ENCODE measurements at regions not wholly inside any gene's neighbourhood (a gene's known extent, or its start where the extent isn't known, plus 50 kb on each side); places are given as distances from the start of the nearest gene placed in this dataset.
A peak's percentile ranks its signal among the peaks of the same experiment; 100 is the strongest.

GRCh38 chr12:111298582-111299436 lies 70.1 kb downstream of the PHETA1 start:
- POLR2A ChIA-PET, result no interaction called here
- DNase-seq (ENCODE audit: low read depth), result no peak
- no peak overlapping the region for H3K4me3 ChIP-seq (ENCODE audit: low read depth, low read length)
- CTCF ChIA-PET, result interaction anchor here (0.5 to 4.2 kb wide), 19 partner anchors 8 to 411 kb away, joined by 3 to 26 read pairs (median 3); partner anchors contain the start of gene MYL2
- H3K27me3 ChIP-seq (ENCODE audit: control insufficient read depth, insufficient read depth, low read length), result no peaks in the 10 kb centered on the region
- H3K36me3 ChIP-seq (ENCODE audit: control insufficient read depth, insufficient read depth, low read length), result no peaks in the 10 kb centered on the region
- peak; percentile 90 for TF ChIP-seq CTCF (IDR thresholded peaks at IDR 0.05; ENCODE audit: insufficient read depth, low read depth, low read length)

GRCh38 chr12:111297703-111298426 lies 71.0 kb downstream of the PHETA1 start:
- CTCF ChIA-PET, result interaction anchor here (0.7 to 4.2 kb wide), 12 partner anchors 11 to 410 kb away, joined by 3 to 26 read pairs (median 4); partner anchors contain the start of gene MYL2

GRCh38 chr12:111296906-111297463 lies 71.9 kb downstream of the PHETA1 start:
- ChIA-PET CTCF (no interaction called here), POLR2A (no interaction called here)

More at GRCh38 chr12:111297703-111298426, 71.0 kb downstream of the PHETA1 start:
- Histone ChIP-seq H3K4me3 (ENCODE audit: low read depth, low read length) (no peak overlapping the region), H3K36me3 (ENCODE audit: control insufficient read depth, insufficient read depth, low read length) (no peaks in the 10 kb centered on the region), H3K27me3 (ENCODE audit: control insufficient read depth, insufficient read depth, low read length) (no peaks in the 10 kb centered on the region)
- no peak for DNase-seq (ENCODE audit: low read depth)
- TF ChIP-seq CTCF (IDR thresholded peaks at IDR 0.05; ENCODE audit: insufficient read depth, low read depth, low read length), result no peak
- POLR2A ChIA-PET, result no interaction called here

GRCh38 chr12:111295176-111295575 lies 73.7 kb downstream of the PHETA1 start:
- no peak for DNase-seq (ENCODE audit: low read depth)
- CTCF ChIA-PET, result no interaction called here
- POLR2A ChIA-PET, result no interaction called here

More at GRCh38 chr12:111296906-111297463, 71.9 kb downstream of the PHETA1 start:
- no peak for DNase-seq (ENCODE audit: low read depth)
- Histone ChIP-seq H3K4me3 (ENCODE audit: low read depth, low read length) (no peak overlapping the region), H3K36me3 (ENCODE audit: control insufficient read depth, insufficient read depth, low read length) (no peaks in the 10 kb centered on the region), H3K27me3 (ENCODE audit: control insufficient read depth, insufficient read depth, low read length) (no peaks in the 10 kb centered on the region)
- no peak for TF ChIP-seq CTCF (IDR thresholded peaks at IDR 0.05; ENCODE audit: insufficient read depth, low read depth, low read length)

More at GRCh38 chr12:111295176-111295575, 73.7 kb downstream of the PHETA1 start:
- Histone ChIP-seq H3K27me3 (ENCODE audit: control insufficient read depth, insufficient read depth, low read length) (no peaks in the 10 kb centered on the region), H3K4me3 (ENCODE audit: low read depth, low read length) (no peak overlapping the region), H3K36me3 (ENCODE audit: control insufficient read depth, insufficient read depth, low read length) (no peaks in the 10 kb centered on the region)
- TF ChIP-seq CTCF (IDR thresholded peaks at IDR 0.05; ENCODE audit: insufficient read depth, low read depth, low read length), result no peak
